Esophagus squamous epithelium (tissue), 5 donors: ENCODE measurements at regions not wholly inside any gene's neighbourhood (a gene's known extent, or its start where the extent isn't known, plus 50 kb on each side); places are given as distances from the start of the nearest gene placed in this dataset.

Experiments
- DNase-seq: peaks from one replicate; lab custom pipeline; 2025; lab: John Stamatoyannopoulos, UW
- H3K27ac ChIP-seq, 4 donors: fragments of 200-600 bp; sonication (generic); one replicate each; pipeline ENCODE4 v1.5.1; 2016 to 2019; ENCODE audit warnings: mild to moderate bottlenecking in 1 of 4
- H3K27me3 ChIP-seq, 4 donors: fragments of 200-600 bp; sonication (generic); 1 replicate in 3 of 4; 2 replicates in 1 of 4; pipeline versions ENCODE4 v1.5.1 to v1.6.0; 2017 to 2021; ENCODE audit warnings: antibody characterized with exemption in 1 of 4
- H3K36me3 ChIP-seq, 3 donors: fragments of 200-600 bp; sonication (generic); one replicate each; pipeline ENCODE4 v1.5.1; 2016 to 2019
- H3K4me1 ChIP-seq, 3 donors: fragments of 200-600 bp; sonication (generic); one replicate each; pipeline ENCODE4 v1.5.1; 2017 to 2019
- H3K4me3 ChIP-seq, 4 donors: fragments of 200-600 bp; sonication (generic); 1 replicate in 3 of 4; 2 replicates in 1 of 4; pipeline ENCODE4 v1.5.1; 2016 to 2019; ENCODE audit warnings: mild to moderate bottlenecking in 2 of 4, moderate library complexity in 1 of 4
- H3K9me3 ChIP-seq, 3 donors: fragments of 200-600 bp; sonication (generic); one replicate each; pipeline ENCODE4 v1.5.1; 2016 to 2019
- CTCF ChIP-seq, 6 experiments: fragments of 450-650 bp in 4 of 6; fragments of 200-600 bp in 2 of 6; sonication (generic) in 2 of 6; IDR thresholded peaks; one replicate each; pipeline ENCODE4 v1.5.1; 2016 to 2019; ENCODE audit warnings: antibody characterized with exemption in 6 of 6, mild to moderate bottlenecking in 4 of 6, moderate library complexity in 4 of 6
- POLR2A ChIP-seq, 4 donors: fragments of 450-650 bp; IDR thresholded peaks; one replicate each; pipeline ENCODE4 v1.6.1; 2017; ENCODE audit warnings: antibody characterized with exemption in 4 of 4, mild to moderate bottlenecking in 4 of 4, moderate library complexity in 3 of 4
- WGBS, 2 donors: methylation state at CpG; one replicate each; pipeline ENCODE4 v1.1.5; 2018; 5-methylcytosine and 5-hydroxymethylcytosine counted together
- intact Hi-C: fragments of 100-400 bp; cut with DNase I; formaldehyde crosslinking; loops from one replicate; pipeline ENCODE4 v1.15.0; 2022
- donor health status: DM: yes; HTN: yes; CAD: no.

GRCh38 chr2:48218169-48218568 is 96.3 kb upstream of the FOXN2 start:
- intact Hi-C loops: no loop called here
- Histone ChIP-seq H3K27ac (no peak overlapping the region), H3K9me3 (no peaks in the 10 kb centered on the region), H3K36me3 (no peaks in the 10 kb centered on the region), H3K4me1 (no peaks in the 10 kb centered on the region), H3K27me3 (no peaks in the 10 kb centered on the region), H3K4me3 (no peak overlapping the region)
- no peak for DNase-seq
- TF ChIP-seq POLR2A (IDR thresholded peaks at IDR 0.05): no peak
- TF ChIP-seq CTCF (IDR thresholded peaks at IDR 0.05): no peak
- 65 to 79% methylated on average over 2 of the region's 2 CpGs for WGBS, 2 donors

- 75 to 77% methylated on average over 3 of the region's 3 CpGs for WGBS, 2 donors
- intact Hi-C loops: no loop called here
- Histone ChIP-seq H3K27me3 (no peaks in the 10 kb centered on the region), H3K9me3 (no peaks in the 10 kb centered on the region), H3K27ac (no peak overlapping the region), H3K4me1 (no peaks in the 10 kb centered on the region), H3K4me3 (no peak overlapping the region), H3K36me3 (no peaks in the 10 kb centered on the region)
- TF ChIP-seq POLR2A (IDR thresholded peaks at IDR 0.05): no peak
- TF ChIP-seq CTCF (IDR thresholded peaks at IDR 0.05): no peak
- DNase-seq: no peak
Observed at GRCh38 chr2:48219234-48219554, 95.3 kb upstream of the FOXN2 start.

GRCh38 chr2:48219555-48220436 is 94.7 kb upstream of the FOXN2 start:
- H3K4me3 ChIP-seq: no peak overlapping the region
- no peak for DNase-seq
- 91 to 93% methylated on average over 1 of the region's 1 CpG for WGBS, 2 donors

GRCh38 chr2:48220501-48220900 is 94.0 kb upstream of the FOXN2 start:
- intact Hi-C loops: no loop called here
- H3K4me1 ChIP-seq: no peaks in the 10 kb centered on the region
- WGBS, 2 donors: 55 to 80% methylated on average over 1 of the region's 1 CpG
- no peaks in the 10 kb centered on the region for H3K36me3 ChIP-seq
- no peak overlapping the region for H3K4me3 ChIP-seq
- TF ChIP-seq POLR2A (IDR thresholded peaks at IDR 0.05) (no peak), CTCF (IDR thresholded peaks at IDR 0.05) (no peak)
- no peak for DNase-seq
- no peaks in the 10 kb centered on the region for H3K27me3 ChIP-seq
- no peak overlapping the region for H3K27ac ChIP-seq
- no peaks in the 10 kb centered on the region for H3K9me3 ChIP-seq

More at GRCh38 chr2:48219555-48220436, 94.7 kb upstream of the FOXN2 start:
- TF ChIP-seq POLR2A (IDR thresholded peaks at IDR 0.05): no peak
- TF ChIP-seq CTCF (IDR thresholded peaks at IDR 0.05): no peak
- Histone ChIP-seq H3K27me3 (no peaks in the 10 kb centered on the region), H3K9me3 (no peaks in the 10 kb centered on the region), H3K4me1 (no peaks in the 10 kb centered on the region), H3K27ac (no peak overlapping the region), H3K36me3 (no peaks in the 10 kb centered on the region)
- intact Hi-C loops: no loop called here

GRCh38 chr2:48221846-48222516 is 92.5 kb upstream of the FOXN2 start:
- WGBS, 2 donors: 73 to 79% methylated on average over 4 of the region's 4 CpGs
- no peak overlapping the region for H3K4me3 ChIP-seq
- TF ChIP-seq CTCF (IDR thresholded peaks at IDR 0.05) (no peak), POLR2A (IDR thresholded peaks at IDR 0.05) (no peak)
- no peak for DNase-seq
- no peaks in the 10 kb centered on the region for H3K4me1 ChIP-seq
- intact Hi-C loops: no loop called here
- H3K36me3 ChIP-seq: no peaks in the 10 kb centered on the region
- no peaks in the 10 kb centered on the region for H3K27me3 ChIP-seq
- no peaks in the 10 kb centered on the region for H3K9me3 ChIP-seq
- no peak overlapping the region for H3K27ac ChIP-seq
